ENCODE measurements at regions not wholly inside any gene's neighbourhood (a gene's known extent, or its start where the extent isn't known, plus 50 kb on each side); places are given as distances from the start of the nearest gene placed in this dataset.

- no peak for FAIRE-seq
- Histone ChIP-seq H3K27ac (peak overlapping the region in 1 of 2 experiments; percentile 41; a peak in 3 of 6 replicates), H3K9me3 (peaks cover 6% of the 10 kb centered on the region; the same call in 2 of the 3 replicates), H3K4me1 (peaks cover 3% of the 10 kb centered on the region), H3K4me2 (no peak overlapping the region), H3K4me3 (no peak overlapping the region)
- no peak for TF ChIP-seq CBX8 (IDR thresholded peaks at IDR 0.05)
- CTCF ChIA-PET = interaction anchor here (1.5 kb wide), 1 partner anchor 16 kb away, joined by 3 read pairs; no protein-coding TSS in a partner anchor
- POLR2A ChIA-PET = no interaction called here
- 87% methylated on average over 12 of the region's 12 CpGs for WGBS (ENCODE audit: missing lambda C conversion rate)
- no peak for ATAC-seq
- no peak for DNase-seq (ENCODE audit: low read depth in 1 of 2, low spot score in 1 of 2)
These were observed 53.3 kb upstream of the NCOR2 start for GRCh38 chr12:124620606-124621295.

GRCh38 chr12:124618291-124618902, 51.0 kb upstream of the NCOR2 start:
- no peak for DNase-seq (ENCODE audit: low read depth in 1 of 2, low spot score in 1 of 2)
- peaks cover 3% of the 10 kb centered on the region; the same call in 1 of the 3 replicates for H3K4me1 ChIP-seq
- TF ChIP-seq ESRRA (IDR thresholded peaks at IDR 0.05; ENCODE audit: borderline replicate concordance, low read length) (no peak), POLR2A (IDR thresholded peaks at IDR 0.05; ENCODE audit: low read length) (no peak)
- FAIRE-seq = no peak
- no peak for ATAC-seq
- 83% methylated on average over 21 of the region's 21 CpGs for WGBS (ENCODE audit: missing lambda C conversion rate)
- H3K4me2 ChIP-seq = no peak overlapping the region
- ChIA-PET POLR2A (no interaction called here), CTCF (interaction anchor here (1.0 kb wide), 1 partner anchor 14 kb away, joined by 3 read pairs; no protein-coding TSS in a partner anchor)
- H3K4me3 ChIP-seq = no peak overlapping the region
- peaks cover 1% of the 10 kb centered on the region; the same call in 2 of the 3 replicates for H3K9me3 ChIP-seq
- no peak overlapping the region for H3K27ac ChIP-seq

- peaks cover 7% of the 10 kb centered on the region; the same call in 1 of the 3 replicates for H3K4me1 ChIP-seq
- FAIRE-seq = no peak
- WGBS (ENCODE audit: missing lambda C conversion rate) = 63% methylated on average over 6 of the region's 19 CpGs
- H3K4me2 ChIP-seq = no peak overlapping the region
- no peaks in the 10 kb centered on the region for H3K9me3 ChIP-seq
- ATAC-seq = peak; percentile 39 to 42; a peak in 3 of 6 replicates
- H3K4me3 ChIP-seq = no peak overlapping the region
- ChIA-PET POLR2A (no interaction called here), CTCF (interaction anchor here (1.1 kb wide), 1 partner anchor 154 kb away, joined by 3 read pairs; no protein-coding TSS in a partner anchor)
- peak overlapping the region in 1 of 2 experiments; percentile 16; a peak in 1 of 6 replicates for H3K27ac ChIP-seq
- no peak for TF ChIP-seq CHD2 (IDR thresholded peaks at IDR 0.05; ENCODE audit: low read length, partially characterized antibody)
- TF ChIP-seq EP300 (IDR thresholded peaks at IDR 0.05) = no peak
- TF ChIP-seq MAX (IDR thresholded peaks at IDR 0.05) = no peak
- no peak for TF ChIP-seq HOXA7 (CRISPR knock-in tag; IDR thresholded peaks at IDR 0.05)
- no peak for TF ChIP-seq ELK1 (IDR thresholded peaks at IDR 0.05; ENCODE audit: low read depth, low read length)
- no peak for TF ChIP-seq HOXB5 (CRISPR knock-in tag; IDR thresholded peaks at IDR 0.05)
- TF ChIP-seq NPAS2 (CRISPR knock-in tag; IDR thresholded peaks at IDR 0.05; ENCODE audit: borderline replicate concordance) = no peak
- TF ChIP-seq HOXB13 (CRISPR knock-in tag; IDR thresholded peaks at IDR 0.05; ENCODE audit: low read depth) = no peak
- TF ChIP-seq ZFP36 (IDR thresholded peaks at IDR 0.05; ENCODE audit: borderline replicate concordance, partially characterized antibody) = no peak
- no peak for TF ChIP-seq SREBF2 (IDR thresholded peaks at IDR 0.05)
- TF ChIP-seq BCL3 (IDR thresholded peaks at IDR 0.05) = no peak
- no peak for TF ChIP-seq HES2 (IDR thresholded peaks at IDR 0.05)
- TF ChIP-seq HEYL (CRISPR knock-in tag; IDR thresholded peaks at IDR 0.05) = no peak
- TF ChIP-seq FOSB (CRISPR knock-in tag; IDR thresholded peaks at IDR 0.05) = no peak
- no peak for TF ChIP-seq EHF (CRISPR knock-in tag; IDR thresholded peaks at IDR 0.05)
- no peak for TF ChIP-seq ZNF302 (CRISPR knock-in tag; IDR thresholded peaks at IDR 0.05)
- TF ChIP-seq E2F6 (IDR thresholded peaks at IDR 0.05; ENCODE audit: borderline replicate concordance, low read depth) = no peak
- TF ChIP-seq CHD4 (IDR thresholded peaks at IDR 0.05; ENCODE audit: borderline replicate concordance) = no peak
- TF ChIP-seq KDM1A (IDR thresholded peaks at IDR 0.05; ENCODE audit: low read depth) = no peak
- DNase-seq (ENCODE audit: low read depth in 1 of 2, low spot score in 1 of 2) = no peak
These were observed 50.2 kb upstream of the NCOR2 start for GRCh38 chr12:124617615-124618014.

All from A549 (cell line).